HG02571 (cell line): ENCODE measurements at regions not wholly inside any gene's neighbourhood (a gene's known extent, or its start where the extent isn't known, plus 50 kb on each side); places are given as distances from the start of the nearest gene placed in this dataset.
"Not testable (repeated sequence)": the region's sequence is repeated elsewhere in the genome, so short reads cannot be mapped to it uniquely, and the experiment has no call there.

Experiments used
- ATAC-seq: cut with Tn5 transposase; IDR thresholded peaks from one replicate; pipeline ENCODE4 v1.9.1; 2021; ENCODE audit warnings: mild to moderate bottlenecking, moderate library complexity; ENCODE audit not compliant: unreplicated experiment

GRCh38 chr5:89071101-89071940 lies 188.3 kb upstream of the MEF2C start:
- peak; percentile 67 for ATAC-seq

DNA sequence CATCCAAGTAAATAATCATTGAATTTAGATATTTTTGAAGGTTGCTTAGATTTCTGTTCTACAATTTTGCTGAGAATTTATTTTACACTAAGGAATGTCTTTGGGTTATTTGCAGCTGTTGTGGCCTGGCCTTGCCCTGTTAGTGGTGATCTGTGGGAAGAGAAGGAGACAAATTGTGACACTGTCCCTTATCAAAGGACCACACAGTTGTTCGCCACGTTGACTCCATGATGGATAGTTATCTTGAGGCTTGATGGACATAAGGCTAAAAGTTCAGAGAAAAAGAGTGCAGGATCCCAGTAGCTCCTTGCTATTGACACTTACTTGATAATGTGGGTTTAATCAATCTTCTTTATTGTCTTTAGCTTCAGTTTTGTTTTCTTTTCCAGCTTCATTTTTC lies 186.6 kb upstream of the MEF2C start:
- ATAC-seq, result no peak

GRCh38 chr5:89067362-89067761 lies 184.4 kb upstream of the MEF2C start:
- no peak for ATAC-seq

DNA sequence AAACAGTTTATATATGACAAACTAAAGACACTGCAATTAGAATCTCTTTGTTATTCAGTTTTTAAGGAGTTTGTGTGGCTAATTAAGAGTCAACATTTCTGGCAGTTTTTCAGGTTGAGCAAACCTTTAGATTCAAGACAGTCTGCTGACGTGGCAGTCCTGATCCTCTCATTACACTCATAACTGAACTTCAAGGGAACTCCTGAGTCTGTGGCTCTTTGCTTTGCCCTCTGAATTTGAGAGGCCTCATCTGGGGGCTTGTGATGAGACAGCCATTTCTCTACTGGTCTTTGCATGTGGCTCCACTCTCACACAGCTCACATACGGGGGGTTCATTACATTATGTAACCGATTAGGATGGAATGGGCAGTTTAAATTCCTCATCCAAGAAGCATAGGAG lies 182.9 kb upstream of the MEF2C start:
- peak; percentile 92 for ATAC-seq

GRCh38 chr5:89064736-89065135 lies 181.8 kb upstream of the MEF2C start:
- ATAC-seq, result no peak

- ATAC-seq, result no peak
Measured at GRCh38 chr5:89064054-89064453, 181.1 kb upstream of the MEF2C start.

DNA sequence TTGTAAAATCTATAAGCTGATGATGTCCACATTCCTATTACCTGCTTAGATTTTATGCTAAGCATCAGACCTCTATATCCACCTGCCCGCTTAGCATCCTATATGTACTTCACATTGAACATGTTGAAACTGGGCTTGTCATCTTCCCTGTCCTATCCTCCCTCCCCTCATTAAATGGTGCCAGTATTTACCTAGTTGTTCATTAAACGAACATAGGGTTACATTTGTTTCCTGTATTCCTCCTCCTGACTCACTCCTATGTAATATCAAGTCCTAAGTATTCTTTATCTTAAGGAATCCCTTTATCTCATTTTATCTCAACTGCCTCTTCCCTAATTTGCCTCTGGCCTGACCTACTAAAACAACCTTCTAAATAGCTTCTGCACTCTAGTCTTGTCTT lies 177.8 kb upstream of the MEF2C start:
- no peak for ATAC-seq

DNA sequence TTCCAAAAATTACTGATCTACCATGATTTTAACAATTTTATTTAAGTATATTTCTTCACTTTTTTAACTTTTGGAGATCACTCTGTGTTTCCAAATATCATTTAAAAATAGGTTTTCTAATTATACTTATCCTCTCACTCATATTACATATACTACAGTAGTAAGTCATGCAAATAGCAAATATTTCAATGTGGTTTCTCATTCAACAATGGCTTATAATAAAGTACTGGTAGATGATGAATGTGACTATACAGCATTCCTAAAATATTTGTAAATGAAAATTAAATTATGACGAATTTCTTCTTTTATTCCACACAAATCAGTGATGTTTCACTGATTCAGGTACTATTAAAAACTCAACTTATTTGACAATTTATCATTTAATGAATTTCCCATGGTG lies 176.3 kb upstream of the MEF2C start:
- ATAC-seq, result no peak

- ATAC-seq, result no peak
Measured at GRCh38 chr5:89055695-89056085, 172.7 kb upstream of the MEF2C start.

- no peak for ATAC-seq
Measured at GRCh38 chr5:89055015-89055694, 172.2 kb upstream of the MEF2C start.

DNA sequence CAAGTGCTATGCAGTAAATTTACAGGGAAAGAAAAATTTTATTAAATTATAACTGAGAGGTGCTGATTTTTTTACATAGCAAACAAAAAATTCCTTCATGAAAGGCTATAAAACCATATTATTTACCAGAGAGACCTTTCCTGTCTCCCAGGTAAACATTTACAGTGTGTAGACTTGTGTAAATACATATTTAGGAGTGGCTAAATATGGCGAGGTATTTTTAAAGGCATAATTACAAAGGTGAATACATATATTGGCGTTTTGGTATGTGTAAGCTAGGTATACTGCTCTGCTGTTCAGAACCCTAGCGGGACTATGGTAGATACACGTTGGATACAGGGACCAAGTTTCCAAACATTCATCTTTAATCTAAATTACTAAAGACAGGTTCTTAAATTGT lies 170.6 kb upstream of the MEF2C start:
- ATAC-seq, result no peak

- ATAC-seq, result not testable (repeated sequence)
Measured at GRCh38 chr5:89050062-89050461, 167.1 kb upstream of the MEF2C start.

GRCh38 chr5:89047571-89047970 lies 164.6 kb upstream of the MEF2C start:
- ATAC-seq, result no peak

DNA sequence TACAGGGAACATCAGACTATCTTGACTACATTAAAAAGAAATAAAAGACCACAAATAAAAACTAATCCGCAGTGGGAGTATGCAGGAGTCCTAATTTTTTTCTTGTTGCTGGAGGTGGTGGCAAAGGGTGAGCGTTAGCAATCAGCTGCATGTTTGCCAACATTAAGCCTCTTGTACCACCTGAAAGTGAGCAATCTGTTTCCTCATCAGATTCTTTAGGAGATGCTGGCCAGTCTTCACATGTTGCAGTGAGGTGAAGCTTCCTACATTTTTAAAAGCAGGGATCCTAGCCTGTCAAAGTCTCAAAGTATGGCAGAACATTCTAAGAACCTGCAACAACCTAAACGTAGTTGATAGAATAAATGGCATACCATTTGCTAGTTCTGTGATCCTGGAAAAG lies 162.2 kb upstream of the MEF2C start:
- ATAC-seq, result no peak

DNA sequence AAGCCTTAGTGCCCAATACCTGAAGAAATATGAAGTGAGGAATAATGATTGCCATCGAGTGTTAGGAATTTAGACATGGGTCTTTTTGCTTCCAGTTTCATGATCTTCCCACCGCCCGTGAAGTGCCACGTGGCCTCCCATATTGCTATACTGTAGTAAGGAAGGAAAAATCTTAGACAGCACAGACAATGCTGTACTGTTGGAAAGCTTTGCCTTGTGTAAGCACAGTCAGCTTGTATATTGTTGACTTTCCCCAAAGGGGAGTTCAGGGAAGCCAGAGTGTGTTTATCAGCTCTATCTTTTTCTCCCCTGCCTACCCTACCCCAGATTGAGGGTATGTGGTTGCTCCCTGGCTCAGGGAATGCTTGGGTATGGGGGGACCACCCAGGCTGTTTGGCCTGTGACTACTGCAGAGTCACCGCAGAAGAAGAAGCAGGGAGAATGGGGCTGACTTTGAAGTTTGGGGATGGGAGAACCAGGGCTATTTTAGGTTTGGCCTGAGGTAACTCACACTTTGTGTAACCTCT lies 161.8 kb upstream of the MEF2C start:
- no peak for ATAC-seq

DNA sequence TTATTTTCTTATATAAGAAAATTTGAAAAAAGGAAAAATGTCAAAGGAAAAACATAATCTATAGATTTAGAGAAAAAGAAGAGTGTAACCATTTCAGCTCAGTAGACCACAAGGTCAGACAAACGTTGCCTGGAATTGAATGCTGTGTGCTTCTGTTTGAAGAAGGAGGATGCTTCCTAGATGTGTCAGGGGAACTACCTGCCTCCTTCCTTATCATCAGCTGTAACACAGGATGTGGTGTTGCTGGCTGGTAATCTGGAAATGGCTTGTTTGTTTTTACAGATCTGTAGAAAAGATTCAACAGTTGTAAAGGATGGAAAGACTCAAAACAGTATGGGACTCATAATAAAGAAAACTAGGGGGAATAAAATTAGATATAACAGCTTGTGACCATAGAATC lies 160.7 kb upstream of the MEF2C start:
- peak; percentile 53 for ATAC-seq

GRCh38 chr5:89042746-89043145 lies 159.8 kb upstream of the MEF2C start:
- no peak for ATAC-seq

- no peak for ATAC-seq
Measured at GRCh38 chr5:89041976-89042375, 159.0 kb upstream of the MEF2C start.

GRCh38 chr5:89041249-89041779 lies 158.3 kb upstream of the MEF2C start:
- no peak for ATAC-seq

DNA sequence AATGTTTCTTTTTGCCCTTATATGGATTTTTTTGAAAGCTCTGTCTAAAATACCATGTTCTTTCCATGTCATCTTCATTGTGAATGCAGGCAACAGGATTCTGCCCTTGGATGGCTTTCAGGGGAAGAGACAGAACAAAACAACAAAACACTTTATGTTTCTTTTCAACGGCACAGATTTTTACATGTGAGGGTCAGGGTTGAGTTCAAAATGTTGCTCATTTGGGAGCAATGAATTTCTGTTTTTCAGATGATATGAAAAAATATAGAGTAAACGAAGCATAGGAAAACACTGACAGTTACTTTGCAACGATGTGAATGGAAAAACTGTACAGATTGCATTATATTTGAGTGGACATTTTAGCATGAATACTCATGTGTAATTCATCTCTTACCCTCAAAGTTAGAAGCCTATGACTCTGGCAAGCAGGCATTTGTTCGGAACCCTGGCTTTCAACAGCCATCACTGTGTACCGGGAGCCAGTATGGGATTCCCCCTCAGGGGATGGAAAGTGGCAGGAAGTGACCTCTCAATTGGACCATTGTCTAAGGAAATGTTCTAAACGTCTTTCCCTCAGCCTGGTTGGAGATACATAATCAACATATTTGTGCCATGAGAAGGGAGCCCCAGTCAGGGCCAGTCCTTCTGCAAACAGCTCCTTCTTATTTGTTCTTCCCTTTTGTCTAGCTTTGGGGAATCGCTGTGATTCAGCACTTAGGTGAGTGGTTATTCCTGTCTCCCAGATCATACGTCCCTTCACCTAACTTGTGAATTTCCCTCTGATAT lies 153.9 kb upstream of the MEF2C start:
- no peak for ATAC-seq

- ATAC-seq, result no peak
Measured at GRCh38 chr5:89036166-89036565, 153.2 kb upstream of the MEF2C start.
